ENCODE measurements at regions not wholly inside any gene's neighbourhood (a gene's known extent, or its start where the extent isn't known, plus 50 kb on each side); places are given as distances from the start of the nearest gene placed in this dataset.

DNA sequence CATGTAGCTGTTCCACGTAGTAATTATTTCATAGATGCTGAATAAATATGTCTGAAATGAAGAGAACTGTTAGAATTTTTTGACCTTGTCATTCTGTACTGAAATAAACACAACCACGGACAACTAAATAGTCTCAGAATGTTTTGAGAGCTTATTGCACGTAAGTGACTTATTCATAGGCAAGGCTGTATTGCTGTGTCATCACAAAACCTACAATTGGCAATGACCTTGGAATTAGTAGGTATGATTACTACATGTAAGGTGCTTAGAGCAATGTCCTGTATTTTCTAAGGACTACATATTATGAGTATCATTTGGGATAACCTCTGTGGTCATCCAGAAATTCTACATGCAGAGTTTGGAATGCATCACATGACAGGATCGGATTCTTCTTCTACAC is 237.2 kb upstream of the PUDP start:
- TF ChIP-seq, protein P1, sequence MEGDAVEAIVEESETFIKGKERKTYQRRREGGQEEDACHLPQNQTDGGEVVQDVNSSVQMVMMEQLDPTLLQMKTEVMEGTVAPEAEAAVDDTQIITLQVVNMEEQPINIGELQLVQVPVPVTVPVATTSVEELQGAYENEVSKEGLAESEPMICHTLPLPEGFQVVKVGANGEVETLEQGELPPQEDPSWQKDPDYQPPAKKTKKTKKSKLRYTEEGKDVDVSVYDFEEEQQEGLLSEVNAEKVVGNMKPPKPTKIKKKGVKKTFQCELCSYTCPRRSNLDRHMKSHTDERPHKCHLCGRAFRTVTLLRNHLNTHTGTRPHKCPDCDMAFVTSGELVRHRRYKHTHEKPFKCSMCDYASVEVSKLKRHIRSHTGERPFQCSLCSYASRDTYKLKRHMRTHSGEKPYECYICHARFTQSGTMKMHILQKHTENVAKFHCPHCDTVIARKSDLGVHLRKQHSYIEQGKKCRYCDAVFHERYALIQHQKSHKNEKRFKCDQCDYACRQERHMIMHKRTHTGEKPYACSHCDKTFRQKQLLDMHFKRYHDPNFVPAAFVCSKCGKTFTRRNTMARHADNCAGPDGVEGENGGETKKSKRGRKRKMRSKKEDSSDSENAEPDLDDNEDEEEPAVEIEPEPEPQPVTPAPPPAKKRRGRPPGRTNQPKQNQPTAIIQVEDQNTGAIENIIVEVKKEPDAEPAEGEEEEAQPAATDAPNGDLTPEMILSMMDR (IDR thresholded peaks at IDR 0.05) = no peak
- no peak for TF ChIP-seq POLR2A (IDR thresholded peaks at IDR 0.05)

Data from body of pancreas (tissue), 4 donors.